ENCODE measurements at regions not wholly inside any gene's neighbourhood (a gene's known extent, or its start where the extent isn't known, plus 50 kb on each side); places are given as distances from the start of the nearest gene placed in this dataset.
A peak's percentile ranks its signal among the peaks of the same experiment; 100 is the strongest.

GRCh38 chr10:130301021-130301892 lies 165.1 kb downstream of the GLRX3 start:
- H3K9me3 ChIP-seq, result peaks cover 18 to 25% of the 10 kb centered on the region in 2 donors
- peak overlapping the region in 2 of 4 donors; percentile 47 to 49 for H3K4me3 ChIP-seq
- DNase-seq, result no peak
- in situ Hi-C loops (cut with MboI; ENCODE audit: low pct_ligation_motif_present in 1 of 4, low pct_unique_long_range_greater_than_20kb in 1 of 4, low sequenced_read_pairs in 3 of 4) (loop anchor here in 1 of 4 donors (25.0 kb wide), 1 partner anchor 89 kb away; no protein-coding TSS in a partner anchor), intact Hi-C loops (cut with DNase I; ENCODE audit: low total_unique reads) (no loop called here)
- TF ChIP-seq POLR2AphosphoS5 (IDR thresholded peaks at IDR 0.05) (peak in 1 of 3 donors; percentile 13), CTCF (IDR thresholded peaks at IDR 0.05) (no peak)
- H3K27ac ChIP-seq, result peak overlapping the region in 3 of 4 donors; percentile 17 to 88 (median 82)
- no peaks in the 10 kb centered on the region for H3K4me1 ChIP-seq
- H3K36me3 ChIP-seq, result no peaks in the 10 kb centered on the region
- no peaks in the 10 kb centered on the region for H3K27me3 ChIP-seq
- WGBS, 2 donors (ENCODE audit: low coverage in 1 of 2), result 70% methylated on average over 22 of the region's 54 CpGs; no CpG with 5 or more reads in 1 of the 2 donors

DNA sequence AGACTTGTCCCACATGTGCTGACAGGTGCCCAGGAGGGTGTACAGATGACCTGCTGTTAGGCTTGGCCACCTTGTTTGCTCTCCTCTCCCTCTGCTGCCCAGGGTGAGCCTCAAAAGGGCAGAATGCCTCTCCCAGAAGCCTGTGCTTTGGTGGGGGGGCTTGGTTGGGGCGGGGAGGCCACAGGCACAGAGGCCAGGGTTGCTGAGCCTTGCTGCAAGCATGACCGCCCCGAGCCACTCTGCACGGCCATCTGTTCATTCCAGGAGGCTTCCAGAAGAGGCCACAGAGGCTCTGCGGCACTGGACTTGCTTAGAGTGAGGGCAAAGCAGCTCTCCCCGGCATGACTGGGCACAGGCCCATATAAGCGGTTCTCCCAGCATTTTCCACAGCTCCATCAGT lies 190.8 kb downstream of the GLRX3 start:
- in situ Hi-C loops (cut with MboI; ENCODE audit: low pct_ligation_motif_present in 1 of 4, low pct_unique_long_range_greater_than_20kb in 1 of 4, low sequenced_read_pairs in 3 of 4) (no loop called here), intact Hi-C loops (cut with DNase I; ENCODE audit: low total_unique reads) (no loop called here)
- Histone ChIP-seq H3K9me3 (no peaks in the 10 kb centered on the region), H3K36me3 (no peaks in the 10 kb centered on the region), H3K4me3 (no peak overlapping the region), H3K27me3 (no peaks in the 10 kb centered on the region), H3K27ac (no peak overlapping the region), H3K4me1 (no peaks in the 10 kb centered on the region)
- DNase-seq, result no peak
- 81% methylated on average over 3 of the region's 7 CpGs; no CpG with 5 or more reads in 1 of the 2 donors for WGBS, 2 donors (ENCODE audit: low coverage in 1 of 2)
- TF ChIP-seq EP300 (IDR thresholded peaks at IDR 0.05; ENCODE audit: low read depth) (no peak), CTCF (IDR thresholded peaks at IDR 0.05) (no peak), POLR2AphosphoS5 (IDR thresholded peaks at IDR 0.05) (no peak), POLR2A (IDR thresholded peaks at IDR 0.05) (no peak)

DNA sequence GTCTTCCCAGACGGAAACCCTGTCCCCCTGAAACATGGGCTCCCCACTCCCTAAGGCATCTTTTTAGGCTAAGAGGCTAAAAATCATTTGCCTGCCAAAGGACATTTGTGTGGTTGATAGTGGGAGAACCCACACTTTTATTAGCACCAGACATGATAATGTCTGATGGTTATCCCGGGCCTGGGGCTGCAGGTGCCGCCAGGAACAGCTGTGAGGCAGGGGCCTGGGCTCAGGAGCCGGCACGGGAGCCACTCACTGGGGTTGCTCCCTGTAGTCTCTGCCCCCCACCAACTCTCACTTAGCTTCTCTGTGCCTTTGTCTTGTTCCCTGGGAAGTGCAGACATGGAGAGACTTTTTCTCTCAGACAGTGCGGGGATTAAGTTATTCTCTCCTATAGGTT lies 193.6 kb downstream of the GLRX3 start:
- WGBS, 2 donors (ENCODE audit: low coverage in 1 of 2), result 68 to 80% methylated on average over 1 to 6 of the region's 6 CpGs
- H3K4me3 ChIP-seq, result no peak overlapping the region
- no peak overlapping the region for H3K27ac ChIP-seq
- no peaks in the 10 kb centered on the region for H3K36me3 ChIP-seq
- intact Hi-C loops (cut with DNase I; ENCODE audit: low total_unique reads) (no loop called here), in situ Hi-C loops (cut with MboI; ENCODE audit: low pct_ligation_motif_present in 1 of 4, low pct_unique_long_range_greater_than_20kb in 1 of 4, low sequenced_read_pairs in 3 of 4) (no loop called here)
- no peak for DNase-seq
- H3K27me3 ChIP-seq, result no peaks in the 10 kb centered on the region
- no peaks in the 10 kb centered on the region for H3K4me1 ChIP-seq
- no peaks in the 10 kb centered on the region for H3K9me3 ChIP-seq
- TF ChIP-seq EP300 (IDR thresholded peaks at IDR 0.05; ENCODE audit: low read depth), result no peak
- TF ChIP-seq POLR2AphosphoS5 (IDR thresholded peaks at IDR 0.05), result no peak
- no peak for TF ChIP-seq POLR2A (IDR thresholded peaks at IDR 0.05)
- TF ChIP-seq CTCF (IDR thresholded peaks at IDR 0.05), result no peak

DNA sequence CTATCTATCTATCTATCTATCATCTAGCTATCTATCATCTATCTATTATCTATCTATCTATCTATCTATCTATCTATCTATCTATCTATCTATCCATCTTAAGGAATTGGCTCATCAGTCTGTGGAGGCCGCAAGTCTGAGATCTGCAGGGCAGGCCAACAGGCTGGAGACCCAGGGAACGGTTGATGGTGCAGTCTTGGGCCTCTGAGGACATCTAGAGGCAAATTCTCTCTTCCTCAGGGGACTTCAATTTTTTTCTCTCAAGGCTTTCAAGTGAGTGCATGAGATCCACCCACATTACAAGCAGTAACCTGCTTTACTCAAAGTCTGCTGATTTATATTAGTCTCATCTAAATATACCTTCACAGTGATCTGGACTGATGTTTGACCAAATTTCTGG lies 197.0 kb downstream of the GLRX3 start:
- WGBS, 2 donors (ENCODE audit: low coverage in 1 of 2), result 0 to 42% methylated on average over 1 to 2 of the region's 2 CpGs
- H3K27me3 ChIP-seq, result no peaks in the 10 kb centered on the region
- intact Hi-C loops (cut with DNase I; ENCODE audit: low total_unique reads) (no loop called here), in situ Hi-C loops (cut with MboI; ENCODE audit: low pct_ligation_motif_present in 1 of 4, low pct_unique_long_range_greater_than_20kb in 1 of 4, low sequenced_read_pairs in 3 of 4) (no loop called here)
- no peak overlapping the region for H3K27ac ChIP-seq
- no peak for TF ChIP-seq CTCF (IDR thresholded peaks at IDR 0.05)
- no peak for TF ChIP-seq EP300 (IDR thresholded peaks at IDR 0.05; ENCODE audit: low read depth)
- TF ChIP-seq POLR2AphosphoS5 (IDR thresholded peaks at IDR 0.05), result no peak
- TF ChIP-seq POLR2A (IDR thresholded peaks at IDR 0.05), result no peak
- no peaks in the 10 kb centered on the region for H3K36me3 ChIP-seq
- H3K9me3 ChIP-seq, result no peaks in the 10 kb centered on the region
- H3K4me1 ChIP-seq, result no peaks in the 10 kb centered on the region
- DNase-seq, result no peak
- H3K4me3 ChIP-seq, result no peak overlapping the region
